ENCODE measurements at regions not wholly inside any gene's neighbourhood (a gene's known extent, or its start where the extent isn't known, plus 50 kb on each side); places are given as distances from the start of the nearest gene placed in this dataset.

DNA sequence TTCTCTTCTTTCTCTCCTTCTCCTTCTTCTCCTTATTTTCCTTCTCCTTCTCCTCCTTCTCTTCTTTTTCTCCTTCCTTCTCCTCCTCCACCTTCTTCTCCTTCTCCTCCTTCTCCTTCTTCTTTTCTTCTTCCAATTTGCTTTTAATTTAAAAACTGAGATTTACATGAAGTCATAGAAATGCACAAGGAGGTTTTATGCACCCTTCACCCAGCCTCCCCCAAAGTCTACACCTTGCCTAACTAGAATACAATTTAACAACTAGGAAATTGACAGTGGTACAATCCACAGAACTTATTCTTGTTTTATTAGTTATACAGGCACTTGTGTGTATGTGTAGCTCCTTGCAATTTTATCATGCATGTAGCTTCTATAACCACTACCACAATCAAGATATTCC lies 826.7 kb downstream of the KCNJ2 start:
- H3K27me3 ChIP-seq (ENCODE audit: control insufficient read depth in 4 of 4, insufficient read depth in 4 of 4, low read length in 3 of 4), result no peaks in the 10 kb centered on the region
- no peaks in the 10 kb centered on the region for H3K4me1 ChIP-seq (ENCODE audit: control insufficient read depth in 4 of 4, insufficient read depth in 4 of 4, low read length in 3 of 4)
- H3K4me3 ChIP-seq (ENCODE audit: low read depth in 1 of 3, low read length in 3 of 3), result no peak overlapping the region
- no peak overlapping the region for H3K27ac ChIP-seq (ENCODE audit: low read depth in 1 of 2, low read length in 2 of 2)
- H3K36me3 ChIP-seq (ENCODE audit: control insufficient read depth in 4 of 4, insufficient read depth in 3 of 4, low read depth in 1 of 4, low read length in 3 of 4), result no peaks in the 10 kb centered on the region
- TF ChIP-seq YY1 (IDR thresholded peaks at IDR 0.05), result no peak
- TF ChIP-seq SP1 (IDR thresholded peaks at IDR 0.05), result no peak
- TF ChIP-seq, protein P1, sequence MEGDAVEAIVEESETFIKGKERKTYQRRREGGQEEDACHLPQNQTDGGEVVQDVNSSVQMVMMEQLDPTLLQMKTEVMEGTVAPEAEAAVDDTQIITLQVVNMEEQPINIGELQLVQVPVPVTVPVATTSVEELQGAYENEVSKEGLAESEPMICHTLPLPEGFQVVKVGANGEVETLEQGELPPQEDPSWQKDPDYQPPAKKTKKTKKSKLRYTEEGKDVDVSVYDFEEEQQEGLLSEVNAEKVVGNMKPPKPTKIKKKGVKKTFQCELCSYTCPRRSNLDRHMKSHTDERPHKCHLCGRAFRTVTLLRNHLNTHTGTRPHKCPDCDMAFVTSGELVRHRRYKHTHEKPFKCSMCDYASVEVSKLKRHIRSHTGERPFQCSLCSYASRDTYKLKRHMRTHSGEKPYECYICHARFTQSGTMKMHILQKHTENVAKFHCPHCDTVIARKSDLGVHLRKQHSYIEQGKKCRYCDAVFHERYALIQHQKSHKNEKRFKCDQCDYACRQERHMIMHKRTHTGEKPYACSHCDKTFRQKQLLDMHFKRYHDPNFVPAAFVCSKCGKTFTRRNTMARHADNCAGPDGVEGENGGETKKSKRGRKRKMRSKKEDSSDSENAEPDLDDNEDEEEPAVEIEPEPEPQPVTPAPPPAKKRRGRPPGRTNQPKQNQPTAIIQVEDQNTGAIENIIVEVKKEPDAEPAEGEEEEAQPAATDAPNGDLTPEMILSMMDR (IDR thresholded peaks at IDR 0.05; ENCODE audit: low read depth, low read length, missing input control), result no peak
- TF ChIP-seq HNF4A (conservative IDR thresholded peaks at IDR 0.05), result no peak
- no peak for TF ChIP-seq RXRA (IDR thresholded peaks at IDR 0.05)
- TF ChIP-seq, protein P2, sequence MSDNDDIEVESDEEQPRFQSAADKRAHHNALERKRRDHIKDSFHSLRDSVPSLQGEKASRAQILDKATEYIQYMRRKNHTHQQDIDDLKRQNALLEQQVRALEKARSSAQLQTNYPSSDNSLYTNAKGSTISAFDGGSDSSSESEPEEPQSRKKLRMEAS (IDR thresholded peaks at IDR 0.05), result no peak
- TF ChIP-seq ATF3 (IDR thresholded peaks at IDR 0.05), result no peak
- no peak for TF ChIP-seq JUND (IDR thresholded peaks at IDR 0.05)
- no peak for DNase-seq (ENCODE audit: low spot score)
- no peak overlapping the region for H3K9ac ChIP-seq (ENCODE audit: low read depth in 1 of 2, low read length in 2 of 2)
- peaks cover 0 to 5% (median under 1%) of the 10 kb centered on the region in 4 donors for H3K9me3 ChIP-seq (ENCODE audit: control insufficient read depth in 4 of 4, low read length in 3 of 4)

DNA sequence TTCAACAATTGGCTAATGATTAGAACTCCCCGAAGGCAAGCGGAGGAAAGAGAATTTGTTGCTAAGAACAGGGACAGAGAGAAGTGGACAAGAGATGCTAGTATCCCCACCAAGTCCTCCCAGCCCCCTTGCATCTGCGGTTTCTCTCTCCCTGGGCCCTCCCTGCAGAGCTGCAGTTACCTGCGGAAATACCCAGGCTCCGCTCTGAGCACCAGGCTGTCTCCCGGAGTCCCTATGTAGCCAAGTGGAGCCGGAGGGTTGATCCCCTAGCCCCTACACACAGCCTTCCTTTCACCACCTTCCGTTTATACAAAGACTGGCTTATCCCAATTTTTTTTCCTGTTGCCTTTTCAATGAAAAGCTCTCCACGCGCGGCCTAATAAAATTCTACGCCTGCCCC lies 834.4 kb downstream of the KCNJ2 start:
- WGBS, result 77% methylated on average over 12 of the region's 12 CpGs
- no peak overlapping the region for H3K9ac ChIP-seq (ENCODE audit: low read depth in 1 of 2, low read length in 2 of 2)
- H3K27ac ChIP-seq (ENCODE audit: low read depth in 1 of 2, low read length in 2 of 2), result no peak overlapping the region
- no peaks in the 10 kb centered on the region for H3K4me1 ChIP-seq (ENCODE audit: control insufficient read depth in 4 of 4, insufficient read depth in 4 of 4, low read length in 3 of 4)
- H3K9me3 ChIP-seq (ENCODE audit: control insufficient read depth in 4 of 4, low read length in 3 of 4), result no peaks in the 10 kb centered on the region
- no peaks in the 10 kb centered on the region for H3K27me3 ChIP-seq (ENCODE audit: control insufficient read depth in 4 of 4, insufficient read depth in 4 of 4, low read length in 3 of 4)
- DNase-seq (ENCODE audit: low spot score), result no peak
- no peak overlapping the region for H3K4me3 ChIP-seq (ENCODE audit: low read depth in 1 of 3, low read length in 3 of 3)
- TF ChIP-seq NR2F2 (IDR thresholded peaks at IDR 0.05), result no peak
- no peak for TF ChIP-seq HNF4G (IDR thresholded peaks at IDR 0.05)
- no peak for TF ChIP-seq ZBTB33 (IDR thresholded peaks at IDR 0.05)
- no peak for TF ChIP-seq SP1 (IDR thresholded peaks at IDR 0.05)
- TF ChIP-seq YY1 (IDR thresholded peaks at IDR 0.05), result no peak
- TF ChIP-seq, protein P2 (IDR thresholded peaks at IDR 0.05), result no peak
- TF ChIP-seq HNF4A (conservative IDR thresholded peaks at IDR 0.05), result no peak
- TF ChIP-seq, protein P1 (IDR thresholded peaks at IDR 0.05; ENCODE audit: low read depth, low read length, missing input control), result no peak
- no peak for TF ChIP-seq JUND (IDR thresholded peaks at IDR 0.05)
- no peak for TF ChIP-seq FOXA2 (IDR thresholded peaks at IDR 0.05)
- no peak for TF ChIP-seq RAD21 (IDR thresholded peaks at IDR 0.05)
- no peak for TF ChIP-seq RXRA (IDR thresholded peaks at IDR 0.05)
- TF ChIP-seq FOXA1 (IDR thresholded peaks at IDR 0.05), result no peak
- TF ChIP-seq EGR1 (IDR thresholded peaks at IDR 0.05; ENCODE audit: low read depth in 2 of 2), result no peak
- TF ChIP-seq ATF3 (IDR thresholded peaks at IDR 0.05), result no peak
- TF ChIP-seq TAF1 (conservative IDR thresholded peaks at IDR 0.05), result no peak
- TF ChIP-seq GABPA (IDR thresholded peaks at IDR 0.05 in 1 of 2, conservative IDR thresholded peaks at IDR 0.05 in 1 of 2), result no peak
- no peaks in the 10 kb centered on the region for H3K36me3 ChIP-seq (ENCODE audit: control insufficient read depth in 4 of 4, insufficient read depth in 3 of 4, low read depth in 1 of 4, low read length in 3 of 4)

Data from liver (tissue), 8 donors.